NCI-H82 treated with DMSO at 0.1 percent for 48 hours (cell line): ENCODE measurements at regions not wholly inside any gene's neighbourhood (a gene's known extent, or its start where the extent isn't known, plus 50 kb on each side); places are given as distances from the start of the nearest gene placed in this dataset.
"Not testable (repeated sequence)": the region's sequence is repeated elsewhere in the genome, so short reads cannot be mapped to it uniquely, and the experiment has no call there.

Source experiments
- DNase-seq: peaks from one replicate; lab custom pipeline; 2025; ENCODE audit not compliant: unreplicated experiment; lab: John Stamatoyannopoulos, UW

DNA sequence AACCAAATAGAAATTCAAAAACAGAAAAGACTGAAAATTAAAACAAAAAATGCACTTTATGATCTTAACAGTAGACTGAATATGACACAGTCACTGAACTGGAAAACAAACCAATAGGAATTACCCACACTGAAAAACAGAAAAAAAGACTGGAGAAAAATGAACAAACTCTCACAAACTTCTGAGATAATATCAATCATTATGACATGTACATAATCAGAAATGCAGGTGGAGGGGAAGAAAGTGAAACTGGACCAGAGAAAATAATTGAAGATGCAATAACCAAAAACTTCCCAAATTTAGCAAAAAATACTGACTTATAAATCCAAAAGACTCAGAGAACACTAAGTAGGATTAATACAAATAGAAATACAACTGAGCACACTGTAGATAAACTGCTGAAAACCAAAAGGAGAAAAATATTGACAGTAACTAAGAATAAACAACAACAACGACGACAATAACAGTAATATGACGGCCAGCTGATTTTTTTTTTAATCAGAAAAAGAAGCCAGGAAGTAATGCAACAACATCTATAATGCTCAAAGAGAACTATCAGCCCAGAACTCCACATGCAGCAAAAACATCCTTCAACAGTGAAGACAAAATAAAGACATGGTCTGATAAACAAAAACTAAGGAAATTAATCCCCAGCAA lies 108.1 kb downstream of the ZFAND4 start:
- DNase-seq = no peak

- no peak for DNase-seq
Measured at GRCh38 chr10:45561952-45562351, 110.6 kb downstream of the ZFAND4 start.

- DNase-seq = no peak
Measured at GRCh38 chr10:45560262-45560661, 112.3 kb downstream of the ZFAND4 start.

- DNase-seq = no peak
Measured at GRCh38 chr10:45558425-45558824, 114.1 kb downstream of the ZFAND4 start.

DNA sequence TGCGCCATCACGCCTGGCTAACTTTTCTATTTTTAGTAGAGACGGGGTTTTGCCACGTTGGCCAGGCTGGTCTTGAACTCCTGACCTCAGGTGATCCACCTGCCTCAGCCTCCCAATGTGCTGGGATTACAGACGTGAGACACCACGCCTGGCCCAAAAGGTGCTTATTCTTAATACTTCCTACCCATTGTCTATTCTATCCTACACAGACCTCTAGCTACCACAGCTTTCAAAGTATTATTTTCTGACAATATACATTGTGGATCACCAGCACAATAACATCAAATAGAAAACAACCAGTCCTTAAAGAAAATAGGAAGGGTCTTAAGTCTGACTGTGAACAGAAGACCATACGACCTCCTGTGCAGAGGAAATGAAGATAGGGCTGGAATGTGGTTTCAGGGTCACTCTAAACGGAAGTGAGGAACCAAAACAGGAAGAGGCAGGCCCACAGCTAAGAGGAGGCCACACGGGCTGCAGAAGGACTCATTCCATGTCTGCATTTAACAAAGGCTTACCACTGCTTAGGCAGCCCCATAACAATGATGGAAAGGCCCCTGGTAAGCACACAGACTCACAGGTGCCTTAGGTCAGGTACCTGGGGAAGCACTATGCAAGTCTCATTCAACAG lies 115.2 kb downstream of the ZFAND4 start:
- DNase-seq = no peak

GRCh38 chr10:45555795-45556194 lies 116.8 kb downstream of the ZFAND4 start:
- DNase-seq = no peak

- DNase-seq = not testable (repeated sequence)
Measured at GRCh38 chr10:45555332-45555731, 117.2 kb downstream of the ZFAND4 start.

GRCh38 chr10:45553613-45554012 lies 119.0 kb downstream of the ZFAND4 start:
- DNase-seq = no peak

GRCh38 chr10:45553155-45553554 lies 119.4 kb downstream of the ZFAND4 start:
- no peak for DNase-seq

GRCh38 chr10:45552476-45552875 lies 120.1 kb downstream of the ZFAND4 start:
- DNase-seq = no peak

DNA sequence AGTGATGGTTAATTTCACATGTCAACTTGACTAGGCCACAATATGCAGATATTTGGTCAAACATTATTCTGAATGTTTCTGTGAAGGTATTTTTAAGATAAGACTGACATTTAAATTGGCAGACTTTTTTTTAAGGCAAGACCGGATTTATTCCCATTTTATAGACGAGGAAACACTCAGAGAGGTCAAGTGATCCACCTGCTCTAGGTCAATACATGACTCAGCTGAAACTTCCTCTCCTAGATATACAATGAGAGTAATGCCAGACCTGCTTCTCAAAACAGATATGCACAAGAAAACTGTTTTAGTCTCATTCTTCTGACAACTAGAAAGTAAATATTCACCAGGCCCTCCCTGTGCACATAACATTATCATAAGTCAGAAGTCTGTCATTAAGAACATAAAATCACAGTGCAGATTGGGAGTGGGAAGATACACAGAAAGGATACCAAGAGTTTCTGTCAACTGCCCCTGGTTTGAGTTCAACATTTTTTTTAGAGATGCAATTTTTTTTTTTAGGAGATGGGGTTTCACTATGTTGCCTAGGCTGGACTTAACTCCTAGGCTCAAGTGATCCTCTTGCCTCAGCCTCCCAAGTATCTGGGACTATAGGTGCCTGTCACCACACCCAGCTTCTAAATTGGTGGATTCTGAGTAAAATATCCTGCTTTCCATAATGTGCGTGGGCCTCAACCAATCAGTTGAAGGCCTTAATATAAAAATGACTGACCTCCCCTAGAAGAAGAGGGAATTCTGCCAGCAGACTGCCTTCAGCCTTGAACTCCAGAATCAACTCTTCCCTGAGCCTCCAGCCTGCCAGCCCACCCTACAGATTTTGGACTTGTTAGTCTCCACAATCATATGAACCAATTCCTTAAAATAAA lies 121.4 kb downstream of the ZFAND4 start:
- no peak for DNase-seq

GRCh38 chr10:45548068-45548467 lies 124.5 kb downstream of the ZFAND4 start:
- DNase-seq = no peak

- DNase-seq = no peak
Measured at GRCh38 chr10:45547207-45547606, 125.4 kb downstream of the ZFAND4 start.

DNA sequence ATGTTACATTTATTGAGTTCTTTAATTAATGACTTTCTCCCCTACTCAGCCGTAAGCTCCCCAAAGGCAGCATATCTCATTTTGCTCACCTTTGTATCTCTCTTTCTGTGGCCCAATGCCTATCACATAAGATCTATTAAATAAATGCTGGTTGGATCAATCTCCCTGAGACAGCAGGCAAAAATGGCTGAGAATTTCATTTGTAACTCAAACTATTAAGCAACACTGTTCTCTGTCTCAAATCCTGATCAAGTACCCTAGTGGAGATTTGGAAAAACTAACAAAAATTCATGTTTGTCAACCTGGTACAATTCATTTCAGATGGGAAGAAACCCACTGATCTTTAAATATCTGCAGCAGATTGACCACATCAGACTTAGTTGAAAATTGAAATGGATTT lies 127.4 kb downstream of the ZFAND4 start:
- DNase-seq = no peak

DNA sequence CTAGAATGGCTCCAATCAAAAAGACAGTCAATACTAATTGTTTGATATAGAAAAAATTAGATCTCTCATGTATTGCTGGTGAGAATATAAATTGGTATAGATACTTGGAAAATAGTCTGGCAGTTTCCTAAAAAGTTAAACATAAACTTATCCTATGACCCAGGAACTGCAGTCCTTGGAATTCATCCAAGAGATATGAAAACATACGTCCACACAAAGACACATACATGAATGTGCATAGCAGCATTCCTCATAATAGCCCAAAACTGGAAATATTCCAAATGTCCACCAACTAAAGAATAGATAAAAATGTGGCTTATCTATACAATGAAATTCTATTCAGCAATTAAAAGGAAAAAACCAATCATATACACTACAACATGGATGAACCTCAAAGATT lies 128.4 kb downstream of the ZFAND4 start:
- DNase-seq = no peak

GRCh38 chr10:45541032-45541431 lies 131.5 kb downstream of the ZFAND4 start:
- DNase-seq = not testable (repeated sequence)

DNA sequence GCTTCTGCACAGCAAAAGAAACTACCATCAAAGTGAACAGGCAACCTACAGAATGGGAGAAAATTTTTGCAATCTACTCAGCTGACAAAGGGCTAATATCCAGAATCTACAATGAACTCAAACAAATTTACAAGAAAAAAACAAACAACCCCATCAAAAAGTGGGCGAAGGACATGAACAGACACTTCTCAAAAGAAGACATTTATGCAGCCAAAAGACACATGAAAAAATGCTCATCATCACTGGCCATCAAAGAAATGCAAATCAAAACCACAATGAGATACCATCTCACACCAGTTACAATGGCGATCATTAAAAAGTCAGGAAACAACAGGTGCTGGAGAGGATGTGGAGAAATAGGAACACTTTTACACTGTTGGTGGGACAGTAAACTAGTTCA lies 132.0 kb downstream of the ZFAND4 start:
- not testable (repeated sequence) for DNase-seq

DNA sequence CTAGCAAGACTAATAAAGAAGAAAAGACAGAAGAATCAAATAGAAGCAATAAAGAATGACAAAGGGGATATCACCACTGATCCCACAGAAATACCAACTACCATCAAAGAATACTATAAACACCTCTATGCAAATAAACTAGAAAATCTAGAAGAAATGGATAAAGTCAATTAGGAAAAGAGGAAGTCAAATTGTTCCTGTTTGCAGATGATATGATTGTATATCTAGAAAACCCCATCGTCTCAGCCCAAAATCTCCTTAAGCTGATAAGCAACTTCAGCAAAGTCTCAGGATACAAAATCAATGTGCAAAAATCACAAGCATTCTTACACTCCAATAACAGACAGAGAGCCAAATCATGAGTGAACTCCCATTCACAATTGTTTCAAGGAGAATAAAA lies 133.0 kb downstream of the ZFAND4 start:
- DNase-seq = not testable (repeated sequence)

- no peak for DNase-seq
Measured at GRCh38 chr10:45534572-45534971, 138.0 kb downstream of the ZFAND4 start.

GRCh38 chr10:45532480-45532879 lies 140.1 kb downstream of the ZFAND4 start:
- no peak for DNase-seq

DNA sequence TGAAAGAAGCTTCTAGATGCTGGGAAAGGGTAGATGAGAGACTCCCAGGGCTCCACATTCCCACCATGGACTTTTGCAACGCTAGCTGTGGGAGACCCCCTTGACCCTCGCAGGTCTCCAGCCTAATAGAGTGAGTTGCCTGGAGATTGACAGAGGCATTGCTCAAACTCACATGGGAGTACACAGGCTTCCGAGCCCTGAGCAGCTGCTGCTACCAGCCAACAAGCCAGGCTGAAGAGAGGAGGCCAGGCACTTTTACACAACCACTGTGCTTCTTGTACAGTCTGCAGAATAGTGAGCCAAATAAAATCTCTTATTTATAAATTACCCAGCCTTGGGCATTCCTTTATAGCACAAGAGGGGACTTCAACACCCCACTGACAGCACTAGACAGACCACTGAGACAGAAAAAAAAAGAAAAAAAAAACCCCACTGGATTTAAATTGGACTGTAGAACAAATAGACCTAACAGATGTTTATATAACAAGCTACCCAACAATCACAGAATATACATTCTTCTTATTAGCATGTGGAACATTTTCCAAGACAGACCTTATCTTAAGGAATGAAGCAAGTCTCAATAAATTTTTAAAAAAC lies 146.2 kb downstream of the ZFAND4 start:
- DNase-seq = no peak

DNA sequence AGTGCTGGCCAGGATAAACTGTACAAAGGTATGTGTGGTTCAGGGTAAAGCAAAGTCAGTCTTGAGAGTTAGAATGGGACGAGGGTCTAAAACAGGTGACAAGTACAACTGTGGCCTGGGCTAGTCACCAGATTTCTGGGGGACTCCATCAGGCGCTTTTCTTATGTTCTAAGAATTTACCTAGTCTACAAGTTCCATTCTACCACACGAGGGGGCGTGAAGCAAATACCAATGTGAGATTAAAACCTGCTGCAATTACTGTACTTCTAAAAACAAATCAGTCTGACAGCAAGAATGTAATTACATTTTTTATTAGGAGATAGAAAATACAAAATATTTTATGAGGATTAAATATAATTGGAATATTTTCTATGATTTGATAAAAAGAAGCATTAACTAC lies 146.5 kb downstream of the ALOX5 start:
- no peak for DNase-seq
